Ovary (tissue), 3 donors: ENCODE measurements at regions not wholly inside any gene's neighbourhood (a gene's known extent, or its start where the extent isn't known, plus 50 kb on each side); places are given as distances from the start of the nearest gene placed in this dataset.

Source experiments
- CTCF ChIP-seq, 3 donors: fragments of 450-650 bp in 2 of 3; fragments of 200-600 bp in 1 of 3; IDR thresholded peaks; one replicate each; pipeline versions ENCODE4 v1.5.1 to v1.8.0; 2016 to 2022; ENCODE audit warnings: antibody characterized with exemption in 3 of 3, mild to moderate bottlenecking in 1 of 3
- EP300 ChIP-seq: sonication (generic); formaldehyde crosslinking; IDR thresholded peaks from one replicate; pipeline ENCODE4 v1.6.1; 2017; ENCODE audit warnings: antibody characterized with exemption
- POLR2A ChIP-seq: fragments of 450-650 bp; IDR thresholded peaks from one replicate; pipeline ENCODE4 v1.6.1; 2017; ENCODE audit warnings: antibody characterized with exemption, mild to moderate bottlenecking, moderate library complexity
- donor health status: DM: no; HTN: no; CAD: no.

GRCh38 chr13:103291226-103291625, 225.0 kb upstream of the SLC10A2 start:
- no peak for TF ChIP-seq CTCF (IDR thresholded peaks at IDR 0.05)
- no peak for TF ChIP-seq POLR2A
- TF ChIP-seq EP300, result no peak
